HEK293 (cell line): ENCODE measurements at regions not wholly inside any gene's neighbourhood (a gene's known extent, or its start where the extent isn't known, plus 50 kb on each side); places are given as distances from the start of the nearest gene placed in this dataset.

Experiments used
- CTCF ChIA-PET: fragments of 350-600 bp; formaldehyde crosslinking; extraction: SDS; loops from one replicate; lab custom pipeline; 2021; ENCODE audit warnings: antibody characterized with exemption; lab: Yijun Ruan, JAX
- POLR2A ChIA-PET: fragments of 300-600 bp; formaldehyde crosslinking; extraction: SDS; loops from one replicate; lab custom pipeline; 2020; ENCODE audit warnings: antibody characterized with exemption, inconsistent platforms; lab: Yijun Ruan, JAX
- H3K27ac ChIP-seq: fragments of 200-500 bp; sonication (Bioruptor generic); 2 replicates; pipeline ENCODE4 v1.5.1; 2014; ENCODE audit warnings: low read depth, low read length, control low read depth, inconsistent platforms; ENCODE audit errors: extremely low read depth
- H3K36me3 ChIP-seq, 2 experiments: fragments of 200-500 bp in 1 of 2; sonication (Bioruptor generic) in 1 of 2; 1 replicate in 1 of 2; 2 replicates in 1 of 2; pipeline ENCODE4 v1.5.1; 2014 to 2017; ENCODE audit warnings: inconsistent platforms in 2 of 2, low read length in 2 of 2; ENCODE audit not compliant: control insufficient read depth in 2 of 2, insufficient read depth in 1 of 2
- H3K4me1 ChIP-seq: fragments of 200-500 bp; sonication (Bioruptor generic); 2 replicates; pipeline ENCODE4 v1.5.1; 2014; ENCODE audit warnings: mild to moderate bottlenecking, low read length, inconsistent platforms; ENCODE audit not compliant: control insufficient read depth, insufficient read depth
- H3K4me3 ChIP-seq: 2 replicates; pipeline ENCODE4 v1.5.1; 2011; ENCODE audit warnings: low read depth, mild to moderate bottlenecking, control low read depth, low read length, moderate library complexity
- H3K9me3 ChIP-seq: fragments of 200-500 bp; sonication (Bioruptor generic); 2 replicates; pipeline ENCODE4 v1.5.1; 2014; ENCODE audit warnings: low read depth, low read length, inconsistent platforms; ENCODE audit not compliant: control insufficient read depth, insufficient read depth
- KLF17 ChIP-seq: fragments of 450-650 bp; formaldehyde crosslinking; IDR thresholded peaks from 2 replicates; pipeline ENCODE4 v1.5.1; 2016; ENCODE audit warnings: missing biosample characterization, missing genetic modification characterization
- OVOL3 ChIP-seq: fragments of 450-650 bp; formaldehyde crosslinking; IDR thresholded peaks from 2 replicates; pipeline ENCODE4 v1.5.1; 2016; ENCODE audit warnings: missing biosample characterization, missing genetic modification characterization
- PRDM2 ChIP-seq: fragments of 450-650 bp; formaldehyde crosslinking; IDR thresholded peaks from 2 replicates; pipeline ENCODE4 v1.5.1; 2016; ENCODE audit warnings: missing biosample characterization, missing genetic modification characterization, borderline replicate concordance
- PRDM6 ChIP-seq: fragments of 450-650 bp; formaldehyde crosslinking; IDR thresholded peaks from 2 replicates; pipeline ENCODE4 v1.5.1; 2017; ENCODE audit warnings: missing biosample characterization, missing genetic modification characterization
- ZBTB1 ChIP-seq: fragments of 450-650 bp; formaldehyde crosslinking; IDR thresholded peaks from 2 replicates; pipeline ENCODE4 v1.5.1; 2016; ENCODE audit warnings: missing biosample characterization, missing genetic modification characterization
- ZNF175 ChIP-seq: fragments of 450-650 bp; formaldehyde crosslinking; IDR thresholded peaks from 2 replicates; pipeline ENCODE4 v1.5.1; 2016; ENCODE audit warnings: missing biosample characterization, missing genetic modification characterization
- ZNF18 ChIP-seq: fragments of 450-650 bp; formaldehyde crosslinking; IDR thresholded peaks from 2 replicates; pipeline ENCODE4 v1.5.1; 2016; ENCODE audit warnings: missing biosample characterization, missing genetic modification characterization
- ZNF202 ChIP-seq: fragments of 450-650 bp; formaldehyde crosslinking; IDR thresholded peaks from 2 replicates; pipeline ENCODE4 v1.5.1; 2016; ENCODE audit warnings: missing biosample characterization, missing genetic modification characterization, borderline replicate concordance
- ZNF292 ChIP-seq: fragments of 450-650 bp; formaldehyde crosslinking; IDR thresholded peaks from 2 replicates; pipeline ENCODE4 v1.5.1; 2016; ENCODE audit warnings: low read depth, missing biosample characterization, missing genetic modification characterization, borderline replicate concordance
- ZNF341 ChIP-seq: fragments of 450-650 bp; formaldehyde crosslinking; IDR thresholded peaks from 2 replicates; pipeline ENCODE4; 2016; ENCODE audit warnings: low read depth, missing biosample characterization, missing genetic modification characterization
- ZNF350 ChIP-seq: fragments of 450-650 bp; formaldehyde crosslinking; IDR thresholded peaks from 2 replicates; pipeline ENCODE4 v1.5.0; 2017; ENCODE audit warnings: missing biosample characterization, mild to moderate bottlenecking, missing genetic modification characterization
- ZNF513 ChIP-seq: fragments of 450-650 bp; IDR thresholded peaks from 2 replicates; pipeline ENCODE4 v1.5.1; 2018; ENCODE audit warnings: missing biosample characterization, missing genetic modification characterization
- ZNF521 ChIP-seq: fragments of 450-650 bp; formaldehyde crosslinking; IDR thresholded peaks from 2 replicates; pipeline ENCODE4 v1.5.1; 2017; ENCODE audit warnings: missing biosample characterization, mild to moderate bottlenecking, missing genetic modification characterization
- ZNF76 ChIP-seq: fragments of 450-650 bp; formaldehyde crosslinking; IDR thresholded peaks from 2 replicates; pipeline ENCODE4; 2016; ENCODE audit warnings: low read depth, missing biosample characterization, missing genetic modification characterization, borderline replicate concordance
- ZNF768 ChIP-seq: fragments of 450-650 bp; formaldehyde crosslinking; IDR thresholded peaks from 2 replicates; pipeline ENCODE4 v1.5.1; 2018; ENCODE audit warnings: missing biosample characterization, mild to moderate bottlenecking, missing genetic modification characterization
- ZNF837 ChIP-seq: fragments of 450-650 bp; formaldehyde crosslinking; IDR thresholded peaks from 2 replicates; pipeline ENCODE4 v1.5.1; 2016; ENCODE audit warnings: missing biosample characterization, missing genetic modification characterization
- ZSCAN23 ChIP-seq: fragments of 450-650 bp; formaldehyde crosslinking; IDR thresholded peaks from 2 replicates; pipeline ENCODE4 v1.5.1; 2016; ENCODE audit warnings: missing biosample characterization, missing genetic modification characterization

- H3K9me3 ChIP-seq, result no peaks in the 10 kb centered on the region
- H3K27ac ChIP-seq, result no peak overlapping the region
- no peak for TF ChIP-seq ZNF175 (tag by site-specific recombination)
- H3K36me3 ChIP-seq, result no peaks in the 10 kb centered on the region
- no peaks in the 10 kb centered on the region for H3K4me1 ChIP-seq
- ChIA-PET POLR2A (no interaction called here), CTCF (no interaction called here)
- H3K4me3 ChIP-seq, result no peak overlapping the region
Observed at GRCh38 chr2:210873631-210874030, 317.2 kb downstream of the CPS1 start.

- CTCF ChIA-PET, result no interaction called here
- H3K4me1 ChIP-seq, result no peaks in the 10 kb centered on the region
- POLR2A ChIA-PET, result no interaction called here
Observed at GRCh38 chr2:210884227-210884626, 327.8 kb downstream of the CPS1 start.

GRCh38 chr2:210888035-210888434 lies 331.6 kb downstream of the CPS1 start:
- no peaks in the 10 kb centered on the region for H3K9me3 ChIP-seq
- no peak overlapping the region for H3K4me3 ChIP-seq
- no peaks in the 10 kb centered on the region for H3K4me1 ChIP-seq
- no peak overlapping the region for H3K27ac ChIP-seq
- POLR2A ChIA-PET, result no interaction called here
- no peaks in the 10 kb centered on the region for H3K36me3 ChIP-seq
- CTCF ChIA-PET, result interaction anchor here (0.7 kb wide), 1 partner anchor 339 kb away, joined by 6 read pairs; no protein-coding TSS in a partner anchor
- TF ChIP-seq ZNF76 (tag by site-specific recombination) (no peak), ZNF292 (tag by site-specific recombination) (no peak), ZNF341 (tag by site-specific recombination) (no peak), KLF17 (no peak), OVOL3 (tag by site-specific recombination) (no peak), ZBTB1 (tag by site-specific recombination) (no peak), ZSCAN23 (tag by site-specific recombination) (no peak), ZNF202 (tag by site-specific recombination) (no peak), PRDM2 (tag by site-specific recombination) (no peak), ZNF521 (tag by site-specific recombination) (no peak), ZNF768 (tag by site-specific recombination) (no peak), PRDM6 (tag by site-specific recombination) (no peak)

More at GRCh38 chr2:210884227-210884626, 327.8 kb downstream of the CPS1 start:
- H3K27ac ChIP-seq, result no peak overlapping the region
- H3K9me3 ChIP-seq, result no peaks in the 10 kb centered on the region
- TF ChIP-seq ZNF350 (tag by site-specific recombination) (no peak), ZNF341 (tag by site-specific recombination) (no peak), ZNF18 (tag by site-specific recombination) (no peak), ZNF513 (tag by site-specific recombination) (no peak), ZNF837 (tag by site-specific recombination) (no peak)
- no peaks in the 10 kb centered on the region for H3K36me3 ChIP-seq
- H3K4me3 ChIP-seq, result no peak overlapping the region
